ENCODE measurements at regions not wholly inside any gene's neighbourhood (a gene's known extent, or its start where the extent isn't known, plus 50 kb on each side); places are given as distances from the start of the nearest gene placed in this dataset.

GRCh38 chr13:47413526-47413925 lies 516.7 kb upstream of the HTR2A start:
- TF ChIP-seq CTCF (IDR thresholded peaks at IDR 0.05; ENCODE audit: low read depth, low read length) (no peak), POLR2A (IDR thresholded peaks at IDR 0.05; ENCODE audit: extremely low read depth, insufficient read length) (no peak), MYC (IDR thresholded peaks at IDR 0.05; ENCODE audit: low read depth, low read length) (no peak), MAX (IDR thresholded peaks at IDR 0.05; ENCODE audit: low read depth, low read length) (no peak)

Measured in NB4 (cell line).